RWPE2 (cell line): ENCODE measurements at regions not wholly inside any gene's neighbourhood (a gene's known extent, or its start where the extent isn't known, plus 50 kb on each side); places are given as distances from the start of the nearest gene placed in this dataset.

Source experiments
- ATAC-seq: fragments of 200-7000 bp; cut with Tn5 transposase; 3 replicates; pipeline ENCODE4 v1.9.1; 2021; ENCODE audit warnings: low read depth
- DNase-seq: peaks from one replicate; pipeline ENCODE4 v3.0.0-alpha.2; 2020; ENCODE audit warnings: low spot score
- H3K27ac ChIP-seq: fragments of 450-650 bp; 2 replicates; pipeline ENCODE4 v1.5.1; 2017; ENCODE audit warnings: mild to moderate bottlenecking; ENCODE audit not compliant: poor library complexity, severe bottlenecking
- H3K27me3 ChIP-seq: fragments of 250-450 bp; sonication (Bioruptor Pico); 2 replicates; pipeline ENCODE4 v1.5.1; 2021; ENCODE audit warnings: mild to moderate bottlenecking, moderate library complexity; ENCODE audit not compliant: insufficient read depth, poor library complexity, severe bottlenecking
- H3K36me3 ChIP-seq: fragments of 250-450 bp; sonication (Bioruptor Pico); 2 replicates; pipeline ENCODE4 v1.5.1; 2020; ENCODE audit warnings: low read depth, mild to moderate bottlenecking, moderate library complexity
- H3K4me1 ChIP-seq: fragments of 250-450 bp; sonication (Bioruptor Pico); 2 replicates; pipeline ENCODE4 v1.5.1; 2021; ENCODE audit warnings: mild to moderate bottlenecking, moderate library complexity; ENCODE audit not compliant: insufficient read depth, poor library complexity, severe bottlenecking
- H3K4me3 ChIP-seq: fragments of 250-450 bp; sonication (Bioruptor Pico); 2 replicates; pipeline ENCODE4 v1.5.1; 2021; ENCODE audit warnings: mild to moderate bottlenecking, moderate library complexity; ENCODE audit not compliant: severe bottlenecking
- H3K9me3 ChIP-seq: fragments of 250-450 bp; sonication (Bioruptor Pico); 2 replicates; pipeline ENCODE4 v1.5.1; 2021; ENCODE audit warnings: mild to moderate bottlenecking, moderate library complexity; ENCODE audit not compliant: severe bottlenecking
- CTCF ChIP-seq: fragments of 450-650 bp; IDR thresholded peaks from one replicate; pipeline ENCODE4 v1.5.1; 2017; ENCODE audit warnings: mild to moderate bottlenecking, moderate library complexity; ENCODE audit not compliant: poor library complexity, severe bottlenecking

- peak overlapping the region; percentile 47 for H3K27ac ChIP-seq
- H3K27me3 ChIP-seq, result no peaks in the 10 kb centered on the region
- TF ChIP-seq CTCF, result no peak
- peak; percentile 66 for DNase-seq
- H3K4me1 ChIP-seq, result peaks cover 28% of the 10 kb centered on the region
- peak; percentile 82 for ATAC-seq
- H3K36me3 ChIP-seq, result no peaks in the 10 kb centered on the region
- H3K4me3 ChIP-seq, result no peak overlapping the region
- peaks cover 2% of the 10 kb centered on the region for H3K9me3 ChIP-seq
Measured at GRCh38 chr4:96766359-96766758, 926.5 kb downstream of the PDHA2 start.

- H3K27me3 ChIP-seq, result no peaks in the 10 kb centered on the region
- H3K4me1 ChIP-seq, result peaks cover 28% of the 10 kb centered on the region
- H3K4me3 ChIP-seq, result no peak overlapping the region
- H3K36me3 ChIP-seq, result no peaks in the 10 kb centered on the region
- ATAC-seq (peak; percentile 67), DNase-seq (no peak)
- peaks cover 2% of the 10 kb centered on the region for H3K9me3 ChIP-seq
- no peak for TF ChIP-seq CTCF
- peak overlapping the region; percentile 47 for H3K27ac ChIP-seq
Measured at GRCh38 chr4:96767815-96768480, 928.1 kb downstream of the PDHA2 start.

GRCh38 chr4:96775501-96775900 lies 935.6 kb downstream of the PDHA2 start:
- no peaks in the 10 kb centered on the region for H3K4me1 ChIP-seq
- ATAC-seq (no peak), DNase-seq (no peak)
- no peak overlapping the region for H3K4me3 ChIP-seq
- H3K27me3 ChIP-seq, result no peaks in the 10 kb centered on the region
- H3K27ac ChIP-seq, result no peak overlapping the region
- H3K9me3 ChIP-seq, result no peaks in the 10 kb centered on the region
- TF ChIP-seq CTCF, result no peak
- no peaks in the 10 kb centered on the region for H3K36me3 ChIP-seq

GRCh38 chr4:96776920-96777527 lies 937.1 kb downstream of the PDHA2 start:
- DNase-seq (no peak), ATAC-seq (no peak)
- H3K27ac ChIP-seq, result no peak overlapping the region
- H3K9me3 ChIP-seq, result no peaks in the 10 kb centered on the region
- no peaks in the 10 kb centered on the region for H3K4me1 ChIP-seq
- no peaks in the 10 kb centered on the region for H3K36me3 ChIP-seq
- TF ChIP-seq CTCF, result no peak
- H3K4me3 ChIP-seq, result no peak overlapping the region
- no peaks in the 10 kb centered on the region for H3K27me3 ChIP-seq

GRCh38 chr4:96784336-96784735 lies 944.4 kb downstream of the PDHA2 start:
- Histone ChIP-seq H3K27me3 (no peaks in the 10 kb centered on the region), H3K9me3 (no peaks in the 10 kb centered on the region), H3K27ac (no peak overlapping the region), H3K4me1 (no peaks in the 10 kb centered on the region), H3K36me3 (no peaks in the 10 kb centered on the region), H3K4me3 (no peak overlapping the region)
- no peak for DNase-seq
- no peak for ATAC-seq
- no peak for TF ChIP-seq CTCF
